BE2C (cell line): ENCODE measurements at regions not wholly inside any gene's neighbourhood (a gene's known extent, or its start where the extent isn't known, plus 50 kb on each side); places are given as distances from the start of the nearest gene placed in this dataset.

Experiments used
- DNase-seq: peaks from one replicate; pipeline ENCODE4 v3.0.0-alpha.2; 2020
- H3K27me3 ChIP-seq: fragments of 250-450 bp; sonication (Bioruptor Pico); 2 replicates; pipeline ENCODE4 v1.5.1; 2020; ENCODE audit warnings: mild to moderate bottlenecking
- H3K36me3 ChIP-seq: fragments of 250-450 bp; sonication (Bioruptor Pico); 2 replicates; pipeline ENCODE4 v1.5.1; 2020; ENCODE audit warnings: mild to moderate bottlenecking
- H3K4me1 ChIP-seq: fragments of 250-450 bp; sonication (Bioruptor Pico); 2 replicates; pipeline ENCODE4 v1.5.1; 2020
- H3K4me3 ChIP-seq: 2 replicates; pipeline ENCODE4 v1.5.1; 2011; ENCODE audit warnings: low read depth, low read length
- H3K9me3 ChIP-seq: fragments of 250-450 bp; sonication (Bioruptor Pico); 2 replicates; pipeline ENCODE4 v1.5.1; 2020
- TF ChIP-seq, protein P1 (sequence below): IDR thresholded peaks from 2 replicates; pipeline ENCODE4 v1.5.1; 2012; ENCODE audit warnings: mild to moderate bottlenecking, low read depth, low read length

GRCh38 chr12:125836647-125837046 lies 771.4 kb downstream of the AACS start:
- Histone ChIP-seq H3K36me3 (no peaks in the 10 kb centered on the region), H3K9me3 (peaks cover 3% of the 10 kb centered on the region), H3K4me1 (no peaks in the 10 kb centered on the region), H3K27me3 (no peaks in the 10 kb centered on the region), H3K4me3 (no peak overlapping the region)
- TF ChIP-seq, protein P1, sequence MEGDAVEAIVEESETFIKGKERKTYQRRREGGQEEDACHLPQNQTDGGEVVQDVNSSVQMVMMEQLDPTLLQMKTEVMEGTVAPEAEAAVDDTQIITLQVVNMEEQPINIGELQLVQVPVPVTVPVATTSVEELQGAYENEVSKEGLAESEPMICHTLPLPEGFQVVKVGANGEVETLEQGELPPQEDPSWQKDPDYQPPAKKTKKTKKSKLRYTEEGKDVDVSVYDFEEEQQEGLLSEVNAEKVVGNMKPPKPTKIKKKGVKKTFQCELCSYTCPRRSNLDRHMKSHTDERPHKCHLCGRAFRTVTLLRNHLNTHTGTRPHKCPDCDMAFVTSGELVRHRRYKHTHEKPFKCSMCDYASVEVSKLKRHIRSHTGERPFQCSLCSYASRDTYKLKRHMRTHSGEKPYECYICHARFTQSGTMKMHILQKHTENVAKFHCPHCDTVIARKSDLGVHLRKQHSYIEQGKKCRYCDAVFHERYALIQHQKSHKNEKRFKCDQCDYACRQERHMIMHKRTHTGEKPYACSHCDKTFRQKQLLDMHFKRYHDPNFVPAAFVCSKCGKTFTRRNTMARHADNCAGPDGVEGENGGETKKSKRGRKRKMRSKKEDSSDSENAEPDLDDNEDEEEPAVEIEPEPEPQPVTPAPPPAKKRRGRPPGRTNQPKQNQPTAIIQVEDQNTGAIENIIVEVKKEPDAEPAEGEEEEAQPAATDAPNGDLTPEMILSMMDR: no peak
- no peak for DNase-seq

- H3K4me1 ChIP-seq: no peaks in the 10 kb centered on the region
- TF ChIP-seq, protein P1: no peak
- H3K27me3 ChIP-seq: no peaks in the 10 kb centered on the region
- no peak for DNase-seq
- no peak overlapping the region for H3K4me3 ChIP-seq
- peaks cover 3% of the 10 kb centered on the region for H3K9me3 ChIP-seq
- no peaks in the 10 kb centered on the region for H3K36me3 ChIP-seq
Measured at GRCh38 chr12:125841332-125841731, 776.1 kb downstream of the AACS start.

- TF ChIP-seq, protein P1: no peak
- Histone ChIP-seq H3K36me3 (no peaks in the 10 kb centered on the region), H3K4me1 (no peaks in the 10 kb centered on the region), H3K9me3 (no peaks in the 10 kb centered on the region; the same call in 1 of the 2 replicates), H3K27me3 (no peaks in the 10 kb centered on the region), H3K4me3 (no peak overlapping the region)
- DNase-seq: no peak
Measured at GRCh38 chr12:125852116-125852515, 786.9 kb downstream of the AACS start.

- no peaks in the 10 kb centered on the region for H3K4me1 ChIP-seq
- no peaks in the 10 kb centered on the region for H3K36me3 ChIP-seq
- H3K4me3 ChIP-seq: no peak overlapping the region
- TF ChIP-seq, protein P1: no peak
- no peaks in the 10 kb centered on the region for H3K9me3 ChIP-seq
- H3K27me3 ChIP-seq: no peaks in the 10 kb centered on the region
- no peak for DNase-seq
Measured at GRCh38 chr12:125852679-125853078, 787.4 kb downstream of the AACS start.

DNA sequence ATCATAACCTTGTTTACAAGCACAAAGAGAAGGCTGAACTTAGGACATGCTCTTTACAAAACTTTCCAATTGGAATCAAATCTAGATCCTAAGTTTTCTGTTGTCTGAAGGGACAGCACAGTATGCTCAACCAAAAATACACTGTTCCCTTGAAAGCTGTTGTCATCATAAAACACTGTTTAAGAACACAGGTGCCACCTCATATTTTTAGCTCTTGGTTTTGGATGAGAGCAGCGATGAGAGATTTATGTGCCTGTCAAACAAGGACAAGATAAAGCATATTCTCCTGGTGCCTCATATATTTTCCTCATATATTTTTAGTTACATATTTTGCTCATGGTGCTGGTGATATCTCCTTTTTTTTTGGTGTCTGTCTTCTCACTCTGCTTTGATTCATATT lies 788.4 kb downstream of the AACS start:
- H3K4me3 ChIP-seq: no peak overlapping the region
- no peaks in the 10 kb centered on the region for H3K4me1 ChIP-seq
- no peaks in the 10 kb centered on the region for H3K27me3 ChIP-seq
- H3K9me3 ChIP-seq: no peaks in the 10 kb centered on the region
- no peak for DNase-seq
- TF ChIP-seq, protein P1: no peak
- H3K36me3 ChIP-seq: no peaks in the 10 kb centered on the region

GRCh38 chr12:125856366-125856765 lies 791.1 kb downstream of the AACS start:
- no peaks in the 10 kb centered on the region for H3K9me3 ChIP-seq
- TF ChIP-seq, protein P1: no peak
- H3K36me3 ChIP-seq: no peaks in the 10 kb centered on the region
- no peaks in the 10 kb centered on the region for H3K4me1 ChIP-seq
- H3K27me3 ChIP-seq: no peaks in the 10 kb centered on the region
- DNase-seq: no peak
- H3K4me3 ChIP-seq: no peak overlapping the region
